ENCODE measurements at regions not wholly inside any gene's neighbourhood (a gene's known extent, or its start where the extent isn't known, plus 50 kb on each side); places are given as distances from the start of the nearest gene placed in this dataset.

GRCh38 chr2:191622374-191623320 is 55.3 kb upstream of the NABP1 start:
- no peak overlapping the region for H3K27ac ChIP-seq (ENCODE audit: low read depth, low read length, poor library complexity, severe bottlenecking)
- no peaks in the 10 kb centered on the region for H4K20me1 ChIP-seq (ENCODE audit: insufficient read depth, low read length)
- no peaks in the 10 kb centered on the region for H3K9me2 ChIP-seq (ENCODE audit: low read depth, low read length)
- H3K36me3 ChIP-seq (ENCODE audit: insufficient read depth, low read length): no peaks in the 10 kb centered on the region
- no peaks in the 10 kb centered on the region for H3F3A ChIP-seq (ENCODE audit: insufficient read depth, low read length)
- H3K27me3 ChIP-seq (ENCODE audit: insufficient read depth, low read length): no peaks in the 10 kb centered on the region
- no peak overlapping the region for H2AFZ ChIP-seq (ENCODE audit: low read length)
- TF ChIP-seq EZH2 (IDR thresholded peaks at IDR 0.05; ENCODE audit: borderline replicate concordance, low read length): no peak
- TF ChIP-seq CTCF (IDR thresholded peaks at IDR 0.05; ENCODE audit: low read length): no peak
- no peak overlapping the region for H3K4me2 ChIP-seq (ENCODE audit: low read length)
- H3K4me1 ChIP-seq (ENCODE audit: insufficient read depth, low read length, severe bottlenecking): peaks cover 21% of the 10 kb centered on the region
- H3K79me2 ChIP-seq (ENCODE audit: insufficient read depth, low read length): no peaks in the 10 kb centered on the region
- H3K4me3 ChIP-seq (ENCODE audit: low read depth, low read length, poor library complexity, severe bottlenecking): no peak overlapping the region
- no peaks in the 10 kb centered on the region for H3K9me3 ChIP-seq (ENCODE audit: low read length)
- no peak overlapping the region for H3K9ac ChIP-seq (ENCODE audit: low read length)

GRCh38 chr2:191625016-191625415 is 52.9 kb upstream of the NABP1 start:
- Histone ChIP-seq H4K20me1 (ENCODE audit: insufficient read depth, low read length) (no peaks in the 10 kb centered on the region), H2AFZ (ENCODE audit: low read length) (peak overlapping the region; percentile 4), H3F3A (ENCODE audit: insufficient read depth, low read length) (no peaks in the 10 kb centered on the region), H3K9ac (ENCODE audit: low read length) (no peak overlapping the region), H3K4me3 (ENCODE audit: low read depth, low read length, poor library complexity, severe bottlenecking) (no peak overlapping the region), H3K4me1 (ENCODE audit: insufficient read depth, low read length, severe bottlenecking) (peaks cover 28% of the 10 kb centered on the region), H3K9me3 (ENCODE audit: low read length) (no peaks in the 10 kb centered on the region), H3K36me3 (ENCODE audit: insufficient read depth, low read length) (no peaks in the 10 kb centered on the region), H3K27ac (ENCODE audit: low read depth, low read length, poor library complexity, severe bottlenecking) (no peak overlapping the region), H3K9me2 (ENCODE audit: low read depth, low read length) (no peaks in the 10 kb centered on the region), H3K4me2 (ENCODE audit: low read length) (peak overlapping the region; percentile 6), H3K27me3 (ENCODE audit: insufficient read depth, low read length) (no peaks in the 10 kb centered on the region), H3K79me2 (ENCODE audit: insufficient read depth, low read length) (no peaks in the 10 kb centered on the region)
- TF ChIP-seq CTCF (IDR thresholded peaks at IDR 0.05; ENCODE audit: low read length) (no peak), EZH2 (IDR thresholded peaks at IDR 0.05; ENCODE audit: borderline replicate concordance, low read length) (no peak)

- H4K20me1 ChIP-seq (ENCODE audit: insufficient read depth, low read length): no peaks in the 10 kb centered on the region
- TF ChIP-seq CTCF (IDR thresholded peaks at IDR 0.05; ENCODE audit: low read length) (no peak), EZH2 (IDR thresholded peaks at IDR 0.05; ENCODE audit: borderline replicate concordance, low read length) (no peak)
- H3K9ac ChIP-seq (ENCODE audit: low read length): no peak overlapping the region
- H3K4me1 ChIP-seq (ENCODE audit: insufficient read depth, low read length, severe bottlenecking): peaks cover 28% of the 10 kb centered on the region
- peak overlapping the region; percentile 6 for H3K4me2 ChIP-seq (ENCODE audit: low read length)
- no peaks in the 10 kb centered on the region for H3K9me3 ChIP-seq (ENCODE audit: low read length)
- no peaks in the 10 kb centered on the region for H3K36me3 ChIP-seq (ENCODE audit: insufficient read depth, low read length)
- H2AFZ ChIP-seq (ENCODE audit: low read length): peak overlapping the region; percentile 4; the same call in 1 of the 2 replicates
- no peaks in the 10 kb centered on the region for H3K9me2 ChIP-seq (ENCODE audit: low read depth, low read length)
- no peaks in the 10 kb centered on the region for H3F3A ChIP-seq (ENCODE audit: insufficient read depth, low read length)
- H3K27me3 ChIP-seq (ENCODE audit: insufficient read depth, low read length): no peaks in the 10 kb centered on the region
- no peaks in the 10 kb centered on the region for H3K79me2 ChIP-seq (ENCODE audit: insufficient read depth, low read length)
- H3K4me3 ChIP-seq (ENCODE audit: low read depth, low read length, poor library complexity, severe bottlenecking): no peak overlapping the region
- H3K27ac ChIP-seq (ENCODE audit: low read depth, low read length, poor library complexity, severe bottlenecking): no peak overlapping the region
These were observed 52.5 kb upstream of the NABP1 start for GRCh38 chr2:191625446-191625845.
